Stimulated activated CD8-positive, alpha-beta memory T cell treated with anti-CD3 and anti-CD28 coated beads, Interleukin-12 subunit alpha, Interleukin-12 subunit beta, amount 100 ng/mL, for 1 hour (primary cell): ENCODE measurements at regions not wholly inside any gene's neighbourhood (a gene's known extent, or its start where the extent isn't known, plus 50 kb on each side); places are given as distances from the start of the nearest gene placed in this dataset.

Source experiments
- DNase-seq: peaks from one replicate; pipeline ENCODE4 v3.0.0-alpha.2; 2020; ENCODE audit warnings: low read depth

- DNase-seq: no peak
These were observed 54.6 kb upstream of the PRDX6 start for GRCh38 chr1:173422456-173422976.

- no peak for DNase-seq
These were observed 53.8 kb upstream of the PRDX6 start for GRCh38 chr1:173423291-173423690.

GRCh38 chr1:173424143-173424542 lies 53.0 kb upstream of the PRDX6 start:
- DNase-seq: no peak

- no peak for DNase-seq
These were observed 52.2 kb upstream of the PRDX6 start for GRCh38 chr1:173424782-173425407.

GRCh38 chr1:173426057-173426456 lies 51.1 kb upstream of the PRDX6 start:
- no peak for DNase-seq

- no peak for DNase-seq
These were observed 49.7 kb upstream of the PRDX6 start for GRCh38 chr1:173427146-173428054.
